AG04449 (cell line): ENCODE measurements at regions not wholly inside any gene's neighbourhood (a gene's known extent, or its start where the extent isn't known, plus 50 kb on each side); places are given as distances from the start of the nearest gene placed in this dataset.

Experiments
- CTCF ChIA-PET: fragments of 350-600 bp; formaldehyde crosslinking; extraction: SDS; loops from one replicate; lab custom pipeline; 2021; ENCODE audit warnings: antibody characterized with exemption; lab: Yijun Ruan, JAX
- POLR2A ChIA-PET: fragments of 400-600, 350-600 bp; formaldehyde crosslinking; extraction: SDS; loops from one replicate; lab custom pipeline; 2020; ENCODE audit warnings: antibody characterized with exemption, inconsistent platforms; lab: Yijun Ruan, JAX
- DNase-seq: peaks from one replicate; pipeline ENCODE4 v3.0.0-alpha.2; 2010; ENCODE audit warnings: low read depth, low spot score
- H3K4me3 ChIP-seq: 2 replicates; pipeline ENCODE4 v1.5.1; 2011; ENCODE audit warnings: low read depth, mild to moderate bottlenecking, control low read depth, low read length
- TF ChIP-seq, protein P1 (sequence below): IDR thresholded peaks from one replicate; pipeline ENCODE4 v1.5.1; 2011; ENCODE audit warnings: mild to moderate bottlenecking, moderate library complexity, low read length, control low read depth, inconsistent platforms; ENCODE audit not compliant: insufficient read depth; ENCODE audit errors: missing control alignments

DNA sequence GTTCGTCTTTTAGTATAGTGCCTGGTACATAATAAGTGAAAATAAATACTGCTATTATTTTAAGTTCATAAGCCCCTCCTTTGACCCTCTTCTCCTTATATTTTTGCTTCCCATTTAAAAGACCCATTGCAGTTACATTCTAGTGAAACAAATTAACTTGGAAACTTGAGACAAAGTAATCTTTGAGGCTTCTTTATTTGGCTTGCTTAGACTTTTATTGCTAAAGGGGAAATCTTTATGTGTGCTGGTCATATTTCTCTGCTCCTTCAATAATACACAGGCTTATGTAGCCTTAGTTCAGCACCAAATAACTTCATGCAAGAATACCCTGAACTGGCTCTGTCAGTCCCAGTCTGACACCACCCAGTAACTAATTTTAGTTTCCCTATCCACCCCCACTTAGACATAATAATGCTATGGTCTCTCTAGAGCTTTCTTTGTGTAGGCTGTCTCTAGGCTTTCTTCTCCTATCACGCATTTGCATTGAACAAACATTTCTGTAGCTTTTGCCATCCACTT, 257.8 kb downstream of the OMA1 start:
- DNase-seq = no peak
- ChIA-PET POLR2A (no interaction called here), CTCF (no interaction called here)
- TF ChIP-seq, protein P1, sequence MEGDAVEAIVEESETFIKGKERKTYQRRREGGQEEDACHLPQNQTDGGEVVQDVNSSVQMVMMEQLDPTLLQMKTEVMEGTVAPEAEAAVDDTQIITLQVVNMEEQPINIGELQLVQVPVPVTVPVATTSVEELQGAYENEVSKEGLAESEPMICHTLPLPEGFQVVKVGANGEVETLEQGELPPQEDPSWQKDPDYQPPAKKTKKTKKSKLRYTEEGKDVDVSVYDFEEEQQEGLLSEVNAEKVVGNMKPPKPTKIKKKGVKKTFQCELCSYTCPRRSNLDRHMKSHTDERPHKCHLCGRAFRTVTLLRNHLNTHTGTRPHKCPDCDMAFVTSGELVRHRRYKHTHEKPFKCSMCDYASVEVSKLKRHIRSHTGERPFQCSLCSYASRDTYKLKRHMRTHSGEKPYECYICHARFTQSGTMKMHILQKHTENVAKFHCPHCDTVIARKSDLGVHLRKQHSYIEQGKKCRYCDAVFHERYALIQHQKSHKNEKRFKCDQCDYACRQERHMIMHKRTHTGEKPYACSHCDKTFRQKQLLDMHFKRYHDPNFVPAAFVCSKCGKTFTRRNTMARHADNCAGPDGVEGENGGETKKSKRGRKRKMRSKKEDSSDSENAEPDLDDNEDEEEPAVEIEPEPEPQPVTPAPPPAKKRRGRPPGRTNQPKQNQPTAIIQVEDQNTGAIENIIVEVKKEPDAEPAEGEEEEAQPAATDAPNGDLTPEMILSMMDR = no peak
- no peak overlapping the region for H3K4me3 ChIP-seq

DNA sequence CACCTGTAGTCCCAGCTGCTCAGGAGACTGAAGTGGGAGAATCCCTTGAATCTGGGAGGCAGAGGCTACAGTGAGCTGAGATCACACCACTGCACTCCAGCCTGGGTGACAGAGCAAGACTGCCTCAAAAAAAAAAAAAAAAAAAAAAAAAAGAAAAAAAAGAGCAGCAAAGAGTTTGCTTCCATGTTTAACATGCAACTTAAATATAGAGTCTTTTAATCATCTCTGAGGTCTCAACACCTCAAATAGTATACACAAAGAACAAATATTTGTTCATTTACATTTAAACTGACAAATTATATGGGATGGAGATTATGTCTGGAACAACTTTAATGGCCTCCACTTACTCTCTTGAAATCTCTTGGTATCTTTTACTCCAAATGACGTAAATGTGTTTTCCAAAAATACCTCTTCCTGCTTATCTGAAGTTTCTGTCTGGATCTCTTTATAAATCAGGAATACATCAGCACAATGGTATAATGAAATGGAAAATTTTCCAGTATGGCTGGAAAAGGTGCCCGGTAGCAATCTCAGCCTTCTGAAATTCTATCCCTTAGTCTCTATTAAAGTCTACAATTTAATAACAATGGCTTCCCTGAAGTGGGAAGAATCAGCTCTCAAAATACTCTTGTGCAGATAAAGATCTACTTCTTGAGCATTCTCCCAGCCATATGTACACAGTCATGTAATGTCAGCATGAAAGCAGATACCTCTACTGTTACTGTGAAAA, 258.5 kb downstream of the OMA1 start:
- CTCF ChIA-PET = no interaction called here
- H3K4me3 ChIP-seq = no peak overlapping the region
- DNase-seq = no peak
- TF ChIP-seq, protein P1 = no peak
- POLR2A ChIA-PET = no interaction called here

DNA sequence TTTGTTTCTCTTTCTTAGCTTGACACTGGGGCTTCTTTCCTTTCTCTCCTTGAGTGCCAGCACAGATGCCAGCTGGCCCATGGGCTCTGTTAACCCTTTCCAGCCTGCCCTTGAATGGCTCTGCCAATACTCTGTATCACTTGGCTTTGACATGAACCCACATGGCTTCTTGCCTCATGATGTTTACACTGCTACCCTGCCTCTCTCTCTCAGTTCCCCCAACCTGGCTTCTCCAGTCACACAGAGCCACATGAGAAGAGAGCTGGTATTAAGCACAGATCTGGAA, 262.4 kb downstream of the OMA1 start:
- no peak for DNase-seq
- ChIA-PET CTCF (no interaction called here), POLR2A (no interaction called here)
- no peak overlapping the region for H3K4me3 ChIP-seq
- TF ChIP-seq, protein P1 = no peak

DNA sequence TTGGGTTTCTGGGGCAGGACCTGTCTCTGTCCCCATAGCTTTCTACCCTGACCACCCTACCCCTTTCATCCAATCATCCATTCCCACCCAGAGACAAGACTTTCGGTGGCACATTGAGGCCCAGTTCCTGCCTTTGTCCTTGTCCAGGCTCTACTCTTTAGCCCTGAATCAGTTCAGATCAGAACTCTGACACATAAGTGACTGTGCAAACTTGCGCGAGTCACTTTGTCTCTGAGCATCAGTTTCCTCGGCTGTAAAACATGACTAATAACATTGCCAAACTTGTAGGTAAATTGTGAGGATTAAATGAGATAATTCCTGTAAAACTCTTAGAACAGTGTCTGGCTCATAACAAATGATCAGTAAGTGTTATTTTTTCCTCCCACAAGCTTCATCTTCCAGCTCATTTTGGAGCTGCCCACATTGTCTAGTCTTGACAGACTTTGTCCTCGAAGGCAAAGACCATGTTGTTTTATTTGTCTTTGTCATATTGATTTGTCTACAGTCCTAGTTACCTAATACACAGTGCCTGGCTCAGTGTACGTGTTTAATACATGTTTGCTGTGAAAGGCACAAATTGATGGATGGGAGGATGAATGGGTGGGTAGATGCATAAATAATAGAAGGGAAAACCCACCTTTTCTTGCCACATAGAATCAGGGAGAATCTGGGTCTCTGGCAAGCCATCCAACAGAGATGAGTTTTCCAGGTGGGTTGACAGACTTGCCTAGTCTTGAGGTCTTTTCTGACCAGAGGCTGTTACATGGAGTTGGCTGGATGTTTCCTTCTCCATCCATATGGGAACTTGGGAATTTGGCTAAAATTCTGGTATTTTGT, 262.9 kb downstream of the OMA1 start:
- CTCF ChIA-PET = no interaction called here
- no peak for DNase-seq
- TF ChIP-seq, protein P1 = no peak
- no peak overlapping the region for H3K4me3 ChIP-seq
- POLR2A ChIA-PET = no interaction called here

DNA sequence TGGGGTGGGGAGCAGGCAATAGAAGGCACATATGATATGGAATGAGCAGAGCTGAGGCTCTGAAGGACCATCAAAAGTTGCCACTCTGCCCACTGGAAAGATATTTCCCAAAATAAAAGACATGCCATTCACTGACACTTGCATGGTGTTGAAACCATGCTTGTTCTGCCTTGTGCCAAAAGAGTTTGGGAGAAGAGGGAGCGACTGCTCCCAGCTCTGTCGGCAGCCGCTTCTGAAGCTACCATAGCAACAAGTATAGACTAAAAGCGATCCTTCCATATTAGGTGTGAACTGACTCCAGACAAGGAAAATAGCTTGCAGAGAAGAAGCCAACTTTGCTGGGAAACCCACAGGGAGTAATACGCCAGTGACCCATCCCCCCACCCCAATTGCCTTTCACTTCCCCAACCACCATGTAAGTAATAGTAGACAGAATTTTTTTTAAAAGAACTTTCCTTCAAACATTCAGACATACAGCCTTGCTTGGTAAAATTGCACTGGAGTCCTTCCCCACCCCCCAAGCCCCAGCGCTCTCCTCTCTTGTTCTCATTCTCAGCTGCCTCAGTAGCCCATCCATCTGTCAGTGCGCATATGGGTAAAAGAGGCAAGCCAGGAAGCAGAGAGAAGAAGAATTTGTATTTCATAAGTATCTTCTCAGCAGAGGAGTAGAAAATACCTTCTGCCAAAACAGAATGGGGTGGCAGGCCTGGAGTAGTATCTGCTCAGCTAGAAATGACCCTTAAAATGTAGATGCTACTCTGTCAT, 263.7 kb downstream of the OMA1 start:
- DNase-seq = no peak
- TF ChIP-seq, protein P1 = no peak
- ChIA-PET CTCF (no interaction called here), POLR2A (no interaction called here)
- no peak overlapping the region for H3K4me3 ChIP-seq

DNA sequence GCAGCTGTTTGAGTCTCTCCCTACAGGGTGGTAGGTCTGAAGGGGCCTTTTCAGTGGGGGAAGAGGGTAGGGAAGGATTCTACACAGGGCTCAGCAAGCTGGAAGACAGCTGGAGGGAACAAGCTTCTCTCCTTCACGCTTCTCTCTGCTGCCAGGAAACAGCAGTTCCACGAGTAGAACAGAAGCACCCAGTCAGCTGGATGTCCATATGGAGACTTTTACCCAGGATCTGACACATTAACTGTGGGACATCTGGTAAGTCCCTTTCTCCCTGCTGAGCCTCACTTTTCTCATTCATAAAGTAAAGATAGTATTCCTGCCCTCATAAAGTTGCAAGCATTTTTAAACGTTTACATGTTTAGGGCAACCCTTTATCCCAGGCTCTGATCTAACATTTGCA, 280.3 kb downstream of the OMA1 start:
- H3K4me3 ChIP-seq = no peak overlapping the region
- no peak for DNase-seq
- CTCF ChIA-PET = no interaction called here
- TF ChIP-seq, protein P1 = no peak
- POLR2A ChIA-PET = no interaction called here
